GM19043 (cell line): ENCODE measurements at regions not wholly inside any gene's neighbourhood (a gene's known extent, or its start where the extent isn't known, plus 50 kb on each side); places are given as distances from the start of the nearest gene placed in this dataset.

Experiments
- ATAC-seq: cut with Tn5 transposase; IDR thresholded peaks from one replicate; pipeline ENCODE4 v1.9.1; 2021; ENCODE audit warnings: low read depth; ENCODE audit not compliant: unreplicated experiment

DNA sequence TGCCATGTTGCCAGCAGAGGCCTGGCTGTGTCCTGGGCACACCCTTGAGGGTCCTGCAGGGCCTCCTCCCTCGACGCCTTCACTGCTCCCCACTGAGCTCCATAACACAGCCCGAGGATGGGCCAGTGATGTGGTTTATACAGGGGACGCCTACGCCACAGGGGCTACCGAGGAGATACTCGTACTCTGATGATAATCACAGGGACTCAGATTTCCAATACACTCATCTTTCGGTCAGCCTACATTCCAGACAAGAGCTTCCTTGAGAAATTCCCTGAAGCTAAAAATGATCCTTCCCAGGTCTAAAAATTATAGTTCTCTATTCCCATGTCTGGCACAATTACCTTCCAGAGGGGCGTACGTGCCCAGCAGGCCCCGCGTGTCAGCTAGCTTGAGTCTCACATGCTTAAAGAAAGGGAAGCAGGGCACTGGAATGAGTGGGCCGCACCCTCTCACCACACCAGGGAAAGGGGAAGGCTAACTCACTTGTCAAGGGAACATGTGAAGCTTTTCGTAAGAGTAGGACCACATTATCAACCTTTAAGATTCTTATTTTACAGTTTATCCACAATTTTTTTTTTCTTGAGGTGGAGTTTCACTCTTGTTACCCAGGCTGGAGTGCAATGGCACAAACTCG lies 159.5 kb upstream of the NDUFV2 start:
- no peak for ATAC-seq

DNA sequence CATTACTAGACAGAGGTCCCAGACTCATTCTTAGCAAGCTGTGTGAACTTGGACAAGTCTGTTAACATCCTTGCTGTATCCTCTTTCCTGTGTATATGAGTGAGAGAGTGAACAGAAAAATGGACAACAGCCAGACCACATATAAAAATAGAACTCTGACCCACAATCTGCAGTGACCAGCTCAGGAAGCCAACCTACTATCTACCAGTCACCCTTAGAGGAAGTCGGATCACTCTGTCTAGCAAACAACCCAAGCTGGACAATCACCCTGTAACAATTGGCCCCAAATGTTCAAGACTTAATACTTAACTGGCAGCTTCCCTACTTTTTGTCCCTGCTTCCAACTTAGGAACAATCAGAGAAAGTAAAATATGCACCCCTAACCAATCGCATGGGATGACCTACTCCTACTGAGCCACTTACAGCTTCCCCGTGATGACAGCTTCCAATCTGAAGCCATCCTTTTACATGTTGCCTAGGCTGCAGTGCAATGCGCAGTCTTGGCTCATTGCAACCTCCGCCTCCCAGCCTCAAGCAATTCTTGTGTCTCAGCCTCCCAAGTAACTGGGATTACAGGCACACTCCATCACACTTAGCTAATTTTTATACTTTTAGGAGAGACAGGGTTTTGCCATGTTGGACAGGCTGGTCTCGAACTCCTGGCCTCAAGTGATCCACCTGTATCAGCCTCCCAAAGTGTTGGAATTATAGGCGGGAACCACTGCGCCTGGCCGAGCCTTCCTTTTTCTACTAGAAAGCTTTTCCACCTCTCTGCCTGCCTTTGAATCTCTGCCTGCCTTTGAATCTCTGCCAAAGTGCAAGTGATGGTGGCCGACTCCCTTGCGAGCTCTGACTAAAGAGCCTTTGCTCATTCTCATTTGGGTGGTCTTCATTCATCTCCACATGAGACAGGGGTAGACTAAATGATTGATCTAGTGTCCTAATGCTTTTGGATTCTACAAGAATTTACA lies 158.3 kb upstream of the NDUFV2 start:
- ATAC-seq, result no peak

DNA sequence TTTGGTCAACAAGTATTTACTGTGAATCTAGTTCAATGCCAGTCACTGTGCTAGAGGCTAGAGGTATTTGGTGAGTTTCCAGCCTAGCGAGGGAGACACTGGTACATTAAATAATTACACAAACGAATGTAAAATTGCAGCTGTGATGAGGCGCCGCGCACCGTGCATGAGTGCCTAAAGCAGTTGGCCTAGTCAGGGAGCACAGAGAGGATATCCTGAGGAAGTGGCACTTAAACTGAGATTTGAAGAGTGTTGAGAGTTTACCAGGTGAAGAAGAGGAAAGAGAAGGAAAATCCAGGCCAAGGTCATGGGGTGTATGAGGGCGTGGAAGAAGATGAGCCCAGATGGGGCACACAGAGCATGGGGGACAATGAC lies 157.6 kb upstream of the NDUFV2 start:
- no peak for ATAC-seq

GRCh38 chr18:8945514-8945913 lies 157.0 kb upstream of the NDUFV2 start:
- ATAC-seq, result no peak

GRCh38 chr18:8946066-8946838 lies 156.2 kb upstream of the NDUFV2 start:
- ATAC-seq, result no peak

DNA sequence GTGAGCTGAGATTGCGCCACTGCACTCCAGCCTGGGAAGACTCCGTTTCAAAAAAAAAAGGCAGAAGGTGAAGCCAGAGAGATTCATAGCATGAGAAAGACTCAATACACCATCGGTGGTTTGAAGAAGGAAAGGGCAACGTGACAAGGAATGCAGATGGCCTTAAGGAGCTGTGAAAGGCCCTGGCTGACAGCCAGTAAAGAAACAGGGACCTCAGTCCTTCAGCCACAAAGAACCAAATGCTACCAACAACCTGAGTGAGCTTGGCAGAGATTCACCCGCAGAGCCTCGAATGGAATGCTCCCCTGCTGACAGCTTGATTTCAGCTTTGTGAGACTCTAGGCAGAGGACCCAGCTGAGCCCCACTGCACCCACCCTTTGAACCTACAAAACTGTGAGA lies 154.9 kb upstream of the NDUFV2 start:
- no peak for ATAC-seq

DNA sequence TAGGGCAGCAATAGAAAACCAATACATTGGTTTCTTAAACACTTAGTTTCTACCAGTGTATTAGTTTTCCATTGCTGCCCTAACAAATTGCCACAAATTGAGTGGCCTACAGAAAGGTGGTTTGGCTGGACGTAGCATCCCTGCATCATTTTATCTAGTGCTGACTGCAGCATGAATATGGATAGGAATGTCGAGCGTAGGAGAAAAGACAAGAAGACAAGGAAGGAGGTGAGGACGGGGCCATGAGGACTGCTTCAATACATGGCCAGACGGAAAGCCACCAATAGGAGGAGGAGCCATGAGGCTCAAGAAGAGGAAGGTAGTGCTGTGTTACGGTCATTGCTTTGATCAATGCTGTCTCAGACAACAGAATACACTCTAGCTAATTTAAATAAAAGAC lies 154.5 kb upstream of the NDUFV2 start:
- no peak for ATAC-seq

- no peak for ATAC-seq
Measured at GRCh38 chr18:8948471-8949149, 153.9 kb upstream of the NDUFV2 start.

DNA sequence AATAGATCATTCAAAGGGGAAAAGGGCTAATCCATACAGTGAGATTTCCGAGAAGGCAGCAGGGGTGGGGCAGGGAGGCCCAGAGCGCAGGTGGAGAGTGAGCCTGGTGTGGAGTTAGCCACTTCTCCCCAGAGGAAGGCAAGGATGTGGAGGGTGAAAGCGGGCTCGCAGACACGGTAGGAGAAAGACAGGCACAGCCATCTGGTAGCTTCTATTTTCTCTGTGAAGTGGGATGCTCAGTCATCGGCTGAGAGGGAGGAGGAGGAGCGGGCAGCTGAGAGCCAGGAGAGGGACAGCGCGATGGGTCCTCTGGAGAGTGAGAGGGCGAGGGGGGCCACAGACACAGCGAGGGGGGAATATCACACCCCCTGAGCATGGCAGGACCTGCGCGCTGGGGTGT lies 153.3 kb upstream of the NDUFV2 start:
- no peak for ATAC-seq

- no peak for ATAC-seq
Measured at GRCh38 chr18:8951491-8951890, 151.0 kb upstream of the NDUFV2 start.

- no peak for ATAC-seq
Measured at GRCh38 chr18:8952174-8952573, 150.3 kb upstream of the NDUFV2 start.

- no peak for ATAC-seq
Measured at GRCh38 chr18:8952769-8953760, 149.4 kb upstream of the NDUFV2 start.

- no peak for ATAC-seq
Measured at GRCh38 chr18:8957731-8958130, 144.8 kb upstream of the NDUFV2 start.

DNA sequence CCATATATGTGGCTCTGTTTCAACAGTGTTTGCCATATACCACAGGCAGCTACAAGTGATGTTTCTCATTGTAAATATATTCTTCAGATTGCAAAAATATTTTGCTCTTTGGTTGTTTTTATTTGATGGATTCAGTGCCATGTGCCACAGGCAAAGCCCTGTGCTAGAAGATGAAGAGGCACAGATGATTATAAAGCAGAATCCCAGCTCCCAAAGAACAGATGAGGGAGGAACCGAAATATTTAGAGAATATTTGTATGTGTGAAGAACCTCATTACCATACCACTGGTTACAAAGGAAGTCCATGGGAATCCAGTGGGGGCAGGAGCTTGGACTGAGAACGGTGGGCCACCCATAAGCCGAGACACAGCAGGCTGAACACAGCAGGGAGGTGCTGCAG lies 143.8 kb upstream of the NDUFV2 start:
- ATAC-seq, result no peak

- no peak for ATAC-seq
Measured at GRCh38 chr18:8959551-8960135, 142.9 kb upstream of the NDUFV2 start.

DNA sequence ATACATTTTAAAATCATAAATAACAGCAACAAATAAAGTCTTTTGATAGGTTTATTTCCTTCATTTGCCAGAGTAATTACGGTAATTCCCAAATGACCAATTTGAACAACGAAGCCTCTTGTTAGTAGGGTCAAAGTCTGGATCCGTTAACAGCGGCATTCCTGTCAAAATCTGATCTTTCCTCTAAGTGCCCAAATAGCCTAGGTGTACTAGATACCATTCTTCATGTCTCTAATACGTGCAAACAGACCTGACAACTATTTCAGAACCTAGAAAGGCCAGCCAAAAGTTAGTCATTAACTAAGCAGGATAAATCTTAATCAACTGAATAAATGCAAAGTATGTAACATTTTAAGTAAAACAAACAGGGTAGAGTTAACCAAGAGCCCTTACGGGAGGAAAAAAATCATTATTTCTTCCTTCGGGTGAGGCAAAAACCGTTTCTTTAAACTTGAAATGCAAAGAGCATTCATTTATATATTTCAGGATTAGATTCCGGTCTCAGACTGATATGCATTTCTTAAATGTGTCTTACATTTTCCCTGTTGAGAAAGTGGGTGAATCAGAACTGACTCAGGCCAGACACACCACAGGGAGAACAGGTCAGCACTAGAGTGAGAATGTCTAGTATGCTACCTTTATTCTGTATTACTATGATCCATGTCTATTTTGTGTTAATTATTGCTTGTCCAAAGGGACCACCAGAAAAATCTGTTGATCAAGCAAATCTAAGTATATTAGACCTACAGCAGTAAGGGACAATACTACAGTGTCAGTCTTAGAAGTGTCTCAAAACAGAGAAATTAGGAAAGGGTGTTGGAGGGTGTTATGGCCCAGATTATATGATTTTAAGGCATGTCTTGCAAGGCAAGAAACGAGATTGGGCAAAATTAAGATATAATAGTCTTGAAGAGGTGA lies 141.5 kb upstream of the NDUFV2 start:
- no peak for ATAC-seq

- no peak for ATAC-seq
Measured at GRCh38 chr18:8962192-8962779, 140.2 kb upstream of the NDUFV2 start.
